ENCODE measurements at regions not wholly inside any gene's neighbourhood (a gene's known extent, or its start where the extent isn't known, plus 50 kb on each side); places are given as distances from the start of the nearest gene placed in this dataset.
A peak's percentile ranks its signal among the peaks of the same experiment; 100 is the strongest.

GRCh38 chr17:77696151-77696720 lies 262.3 kb upstream of the TNRC6C start:
- DNase-seq (no peak), ATAC-seq (ENCODE audit: poor library complexity) (no peak)
- intact Hi-C loops (cut with DNase I), result no loop called here

DNA sequence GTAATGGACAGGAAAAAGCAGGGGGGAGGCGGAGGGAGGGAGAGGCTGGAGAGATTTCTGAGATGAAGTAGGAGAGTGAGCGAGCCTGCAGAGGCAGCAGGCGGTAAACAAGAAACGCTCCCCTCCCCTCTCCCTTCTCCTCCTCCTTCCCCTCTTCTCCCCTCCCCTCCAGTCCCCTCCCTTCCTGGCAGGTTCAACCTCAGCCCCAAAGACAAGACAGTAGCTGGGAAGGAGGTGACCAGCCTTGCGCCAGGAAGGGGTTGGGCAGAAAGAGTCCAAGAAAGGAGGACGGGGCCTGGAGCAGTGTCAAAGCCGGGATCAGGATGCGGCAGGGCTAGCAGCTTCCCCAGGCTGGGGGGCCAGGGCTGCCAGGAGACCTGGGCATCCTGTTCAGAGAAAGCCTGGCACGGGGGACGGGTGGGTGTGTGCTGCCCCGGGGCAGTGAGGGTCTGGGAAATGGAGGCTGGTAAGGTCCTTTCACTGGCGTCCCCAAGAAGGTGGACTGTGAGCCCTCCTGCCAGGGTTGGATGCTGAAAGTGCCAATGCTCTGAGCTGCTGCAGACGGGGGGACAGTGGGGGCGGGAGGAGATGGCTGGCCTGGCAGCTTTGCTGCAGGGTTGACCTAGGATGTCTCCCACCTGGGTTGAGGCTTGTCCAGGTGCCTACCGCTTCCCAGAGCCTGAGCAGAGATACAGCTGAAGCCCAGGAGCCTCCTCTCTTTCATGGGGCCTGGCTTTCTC lies 261.6 kb upstream of the TNRC6C start:
- DNase-seq, result no peak
- peak; percentile 50 for ATAC-seq (ENCODE audit: poor library complexity)
- intact Hi-C loops (cut with DNase I), result no loop called here

DNA sequence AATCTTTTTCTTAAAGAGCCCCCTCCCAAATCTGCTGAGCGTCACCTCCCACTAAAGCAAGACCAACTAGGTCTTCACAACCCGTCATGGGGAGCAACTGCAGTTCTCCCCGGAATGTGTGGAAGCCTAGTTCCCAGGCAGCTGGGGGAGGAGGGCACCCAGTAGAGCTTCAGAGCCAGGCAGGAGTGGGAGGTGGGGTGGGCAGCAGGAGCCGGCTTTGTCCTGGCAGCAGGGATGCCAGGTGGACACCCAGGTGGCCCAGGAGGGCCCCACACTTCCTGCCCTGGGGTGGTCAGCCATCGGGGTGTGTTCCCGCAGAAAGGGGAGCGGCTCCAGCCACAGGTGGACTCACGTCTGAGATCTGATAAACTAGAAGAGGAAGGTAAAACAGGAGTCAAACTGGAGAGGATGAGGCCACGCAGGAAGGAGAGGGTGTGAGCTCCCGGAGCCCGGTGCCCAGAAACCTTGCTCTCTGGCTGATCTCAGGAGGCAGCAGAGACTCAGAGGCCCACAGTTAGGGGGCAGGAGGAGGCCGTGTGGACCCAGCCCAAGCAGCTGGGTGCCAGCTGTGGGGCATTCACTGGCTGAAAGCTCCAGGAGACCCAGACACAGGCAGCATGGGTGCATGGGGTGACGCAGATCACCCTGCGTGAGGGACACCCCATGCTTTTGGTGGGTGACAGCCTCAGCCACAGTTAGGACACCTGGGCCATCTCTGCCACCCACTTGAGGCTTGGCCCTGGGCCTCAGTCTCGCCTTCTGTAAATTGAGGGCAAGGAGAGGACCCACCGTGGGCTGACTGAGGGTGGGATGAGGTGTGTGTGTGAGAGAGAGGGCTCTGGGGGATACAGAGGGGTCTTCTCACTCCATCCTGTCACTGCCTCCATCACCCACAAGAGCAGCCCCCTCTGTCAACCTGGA lies 260.8 kb upstream of the TNRC6C start:
- DNase-seq, result no peak
- intact Hi-C loops (cut with DNase I), result no loop called here

DNA sequence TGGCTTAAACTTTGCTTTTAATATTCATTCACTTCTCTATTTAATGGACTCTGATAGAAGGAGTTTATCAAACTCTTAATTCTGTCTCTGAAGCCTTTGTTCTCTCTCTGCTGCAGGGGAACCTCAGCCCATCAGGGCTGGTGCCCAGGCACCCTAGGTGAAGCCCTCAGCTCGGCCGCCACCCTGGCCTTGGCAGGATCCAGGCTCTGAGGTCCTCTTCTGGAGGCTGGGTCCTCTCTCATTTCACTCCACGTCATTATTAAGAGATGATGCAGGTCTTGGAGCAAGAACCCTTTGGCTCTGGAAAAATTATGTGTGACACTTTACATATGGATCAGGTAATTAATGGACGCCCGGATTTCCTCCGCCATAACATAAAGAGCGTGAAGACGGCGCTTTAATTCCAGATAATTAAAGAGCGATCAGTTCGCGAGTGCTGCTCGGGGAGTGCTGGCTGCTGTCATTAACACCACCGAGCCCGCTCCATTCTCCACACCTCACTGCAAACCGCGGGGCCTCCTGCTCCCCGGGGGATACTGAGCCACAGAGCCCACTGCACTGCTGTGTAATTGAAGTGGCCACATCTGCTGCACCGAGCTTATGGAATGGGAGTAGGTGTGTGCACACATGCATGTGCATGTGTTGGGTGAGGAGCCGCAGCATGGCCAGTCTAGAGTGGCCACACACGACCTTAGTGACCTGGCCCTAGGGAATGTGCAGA lies 259.4 kb upstream of the TNRC6C start:
- ATAC-seq (ENCODE audit: poor library complexity), result no peak
- intact Hi-C loops (cut with DNase I), result no loop called here

More for the DNA sequence above, 260.8 kb upstream of the TNRC6C start:
- no peak for ATAC-seq (ENCODE audit: poor library complexity)

GRCh38 chr17:77700165-77700881 lies 258.2 kb upstream of the TNRC6C start:
- intact Hi-C loops (cut with DNase I), result no loop called here
- DNase-seq, result no peak
- no peak for ATAC-seq (ENCODE audit: poor library complexity)

More for the DNA sequence above, 259.4 kb upstream of the TNRC6C start:
- DNase-seq, result no peak

DNA sequence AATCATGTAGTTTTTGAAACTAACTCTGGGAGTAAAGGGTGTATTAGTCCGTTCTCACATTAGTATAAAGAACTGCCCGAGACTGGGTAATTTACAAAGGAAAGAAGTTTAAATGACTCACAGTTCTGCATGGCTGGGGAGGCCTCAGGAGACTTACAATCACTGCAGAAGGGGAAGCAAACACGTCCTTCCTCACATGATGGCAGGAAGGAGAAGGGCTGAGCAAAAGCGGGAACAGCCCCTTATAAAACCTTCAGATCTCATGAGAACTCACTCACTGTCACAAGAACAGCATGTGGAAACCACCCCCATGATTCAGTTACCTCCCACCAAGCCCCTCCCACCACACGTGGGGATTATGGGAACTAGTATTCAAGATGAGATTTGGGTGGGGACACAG lies 256.5 kb upstream of the TNRC6C start:
- ATAC-seq (ENCODE audit: poor library complexity) (no peak), DNase-seq (no peak)
- intact Hi-C loops (cut with DNase I), result no loop called here

- intact Hi-C loops (cut with DNase I), result no loop called here
- no peak for ATAC-seq (ENCODE audit: poor library complexity)
- DNase-seq, result no peak
Measured at GRCh38 chr17:77704048-77704815, 254.3 kb upstream of the TNRC6C start.

GRCh38 chr17:77706938-77707337 lies 251.6 kb upstream of the TNRC6C start:
- no peak for ATAC-seq (ENCODE audit: poor library complexity)
- intact Hi-C loops (cut with DNase I), result no loop called here
- no peak for DNase-seq

- intact Hi-C loops (cut with DNase I), result no loop called here
Measured at GRCh38 chr17:77707546-77707945, 251.0 kb upstream of the TNRC6C start.

DNA sequence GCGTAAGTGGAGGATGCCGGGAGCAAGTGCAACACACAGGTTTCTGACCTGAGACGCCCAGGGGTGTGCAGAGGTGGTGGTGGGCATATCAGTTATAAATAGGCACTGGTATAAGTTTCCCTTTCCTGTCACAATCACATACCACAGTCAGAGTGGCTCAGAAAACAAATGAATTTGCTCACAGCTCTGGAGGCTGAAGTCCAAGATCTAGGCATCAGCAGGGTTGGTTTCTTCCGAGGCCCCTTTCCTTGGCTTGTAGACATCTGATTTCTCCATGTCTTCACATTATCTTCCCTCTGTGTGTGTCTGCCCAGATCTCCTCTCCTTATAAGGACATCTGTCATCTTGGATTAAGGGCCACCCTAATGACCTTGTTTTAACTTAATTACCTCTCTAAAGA lies 250.5 kb upstream of the TNRC6C start:
- ATAC-seq (ENCODE audit: poor library complexity), result no peak
- intact Hi-C loops (cut with DNase I), result no loop called here
- DNase-seq, result no peak

More at GRCh38 chr17:77707546-77707945, 251.0 kb upstream of the TNRC6C start:
- DNase-seq (no peak), ATAC-seq (ENCODE audit: poor library complexity) (no peak)

DNA sequence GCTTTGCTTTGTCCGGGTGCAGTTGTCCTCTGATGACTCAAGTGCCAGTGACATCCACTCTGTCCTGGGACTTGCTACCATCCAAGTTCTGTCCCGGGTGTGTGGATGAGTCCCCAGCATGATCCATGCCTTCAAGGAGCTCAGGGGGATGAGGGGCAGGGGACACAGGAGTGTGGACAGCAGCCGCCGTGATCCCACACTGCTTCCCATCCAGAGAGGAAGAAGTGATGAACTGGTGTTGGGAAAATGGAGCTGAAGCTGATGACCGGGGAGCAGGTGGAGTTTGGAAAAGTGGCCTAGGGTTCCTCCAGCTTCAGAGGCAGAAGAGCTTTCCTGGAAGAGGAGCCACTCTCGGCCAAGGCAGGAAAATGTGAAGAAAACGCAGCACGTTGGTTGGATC lies 249.6 kb upstream of the TNRC6C start:
- DNase-seq (no peak), ATAC-seq (ENCODE audit: poor library complexity) (no peak)
- intact Hi-C loops (cut with DNase I), result no loop called here

- no peak for ATAC-seq (ENCODE audit: poor library complexity)
- intact Hi-C loops (cut with DNase I), result no loop called here
- DNase-seq, result no peak
Measured at GRCh38 chr17:77709594-77709993, 248.9 kb upstream of the TNRC6C start.

DNA sequence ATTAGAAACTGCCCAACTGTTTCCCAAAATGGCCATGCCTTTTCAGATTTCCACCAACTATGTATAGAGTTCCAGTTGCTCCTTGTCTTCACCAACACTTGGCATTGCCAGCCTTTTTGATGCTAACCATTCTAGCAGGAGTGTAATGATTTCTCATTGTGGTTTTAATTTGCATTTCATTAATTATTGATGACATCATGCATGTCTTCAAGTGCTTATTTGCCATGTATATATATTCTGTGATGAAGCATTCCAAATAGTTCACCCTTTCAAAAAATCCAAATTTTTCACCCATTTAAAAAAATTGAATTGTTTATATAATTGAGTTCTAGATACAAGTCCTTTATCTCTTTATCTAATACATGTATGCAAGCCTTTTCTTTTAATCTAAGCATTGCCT lies 245.9 kb upstream of the TNRC6C start:
- ATAC-seq (ENCODE audit: poor library complexity) (no peak), DNase-seq (no peak)

GRCh38 chr17:77716289-77716926 lies 242.1 kb upstream of the TNRC6C start:
- no peak for DNase-seq
- intact Hi-C loops (cut with DNase I), result no loop called here
- peak; percentile 58 for ATAC-seq (ENCODE audit: poor library complexity)

More for the DNA sequence above, 245.9 kb upstream of the TNRC6C start:
- intact Hi-C loops (cut with DNase I), result no loop called here

- DNase-seq (no peak), ATAC-seq (ENCODE audit: poor library complexity) (no peak)
- intact Hi-C loops (cut with DNase I), result no loop called here
Measured at GRCh38 chr17:77717941-77718668, 240.4 kb upstream of the TNRC6C start.

- DNase-seq, result no peak
- intact Hi-C loops (cut with DNase I), result no loop called here
- no peak for ATAC-seq (ENCODE audit: poor library complexity)
Measured at GRCh38 chr17:77718669-77718961, 239.9 kb upstream of the TNRC6C start.

- ATAC-seq (ENCODE audit: poor library complexity) (no peak), DNase-seq (no peak)
- intact Hi-C loops (cut with DNase I), result no loop called here
Measured at GRCh38 chr17:77719806-77720205, 238.7 kb upstream of the TNRC6C start.

Data from Right ventricle myocardium superior (tissue), 1 donor.